Retinal pigment epithelial cell (primary cell): ENCODE measurements at regions not wholly inside any gene's neighbourhood (a gene's known extent, or its start where the extent isn't known, plus 50 kb on each side); places are given as distances from the start of the nearest gene placed in this dataset.
"Not testable (repeated sequence)": the region's sequence is repeated elsewhere in the genome, so short reads cannot be mapped to it uniquely, and the experiment has no call there.

ENCODE experiments used
- DNase-seq: peaks from one replicate; pipeline ENCODE4 v3.0.0-alpha.2; 2010; ENCODE audit warnings: low read depth
- H3K4me3 ChIP-seq: 2 replicates; pipeline ENCODE4 v1.5.1; 2011; ENCODE audit warnings: mild to moderate bottlenecking, low read length, control low read depth, moderate library complexity
- TF ChIP-seq, protein P1 (sequence below): conservative IDR thresholded peaks from 2 replicates; pipeline ENCODE4 v1.5.1; 2011; ENCODE audit warnings: low read depth, low read length, control low read depth, inconsistent platforms

DNA sequence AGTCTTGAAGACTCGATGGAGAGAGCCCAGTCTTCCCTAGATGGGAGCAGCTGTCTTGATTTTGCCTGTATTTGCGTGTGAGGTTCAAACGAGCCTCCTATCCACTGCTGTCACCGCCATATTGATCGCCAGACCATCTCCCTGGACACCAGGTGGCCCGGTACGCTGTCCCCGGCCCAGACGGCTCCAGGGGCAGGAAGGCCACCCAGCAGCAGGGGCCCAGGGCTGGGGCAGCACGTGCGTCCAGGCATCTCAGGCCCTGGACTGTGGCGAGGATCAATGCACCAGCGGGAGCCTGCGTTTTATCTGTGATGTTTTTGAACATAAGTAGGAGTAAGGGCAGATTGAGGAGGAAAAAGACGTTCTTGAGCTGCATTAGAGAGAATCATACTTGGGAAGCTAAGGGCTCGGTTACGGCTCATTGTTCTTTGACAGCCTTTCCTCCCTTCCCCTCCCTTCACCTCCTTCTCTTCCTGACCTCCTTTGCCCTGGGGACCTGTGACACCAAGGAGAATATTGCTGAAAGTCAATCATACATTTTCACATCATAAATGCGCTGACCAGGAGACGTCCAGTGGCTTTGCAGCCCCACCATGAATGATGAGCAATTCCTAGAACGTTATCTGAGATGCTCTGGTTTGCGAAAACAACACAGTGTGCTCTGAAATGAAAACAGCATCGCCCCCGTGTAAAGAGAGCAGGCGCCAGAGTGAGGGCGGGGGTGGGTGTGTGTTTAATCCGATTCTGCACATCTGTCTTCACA lies 711.2 kb upstream of the SALL3 start:
- DNase-seq = no peak
- TF ChIP-seq, protein P1, sequence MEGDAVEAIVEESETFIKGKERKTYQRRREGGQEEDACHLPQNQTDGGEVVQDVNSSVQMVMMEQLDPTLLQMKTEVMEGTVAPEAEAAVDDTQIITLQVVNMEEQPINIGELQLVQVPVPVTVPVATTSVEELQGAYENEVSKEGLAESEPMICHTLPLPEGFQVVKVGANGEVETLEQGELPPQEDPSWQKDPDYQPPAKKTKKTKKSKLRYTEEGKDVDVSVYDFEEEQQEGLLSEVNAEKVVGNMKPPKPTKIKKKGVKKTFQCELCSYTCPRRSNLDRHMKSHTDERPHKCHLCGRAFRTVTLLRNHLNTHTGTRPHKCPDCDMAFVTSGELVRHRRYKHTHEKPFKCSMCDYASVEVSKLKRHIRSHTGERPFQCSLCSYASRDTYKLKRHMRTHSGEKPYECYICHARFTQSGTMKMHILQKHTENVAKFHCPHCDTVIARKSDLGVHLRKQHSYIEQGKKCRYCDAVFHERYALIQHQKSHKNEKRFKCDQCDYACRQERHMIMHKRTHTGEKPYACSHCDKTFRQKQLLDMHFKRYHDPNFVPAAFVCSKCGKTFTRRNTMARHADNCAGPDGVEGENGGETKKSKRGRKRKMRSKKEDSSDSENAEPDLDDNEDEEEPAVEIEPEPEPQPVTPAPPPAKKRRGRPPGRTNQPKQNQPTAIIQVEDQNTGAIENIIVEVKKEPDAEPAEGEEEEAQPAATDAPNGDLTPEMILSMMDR = no peak

DNA sequence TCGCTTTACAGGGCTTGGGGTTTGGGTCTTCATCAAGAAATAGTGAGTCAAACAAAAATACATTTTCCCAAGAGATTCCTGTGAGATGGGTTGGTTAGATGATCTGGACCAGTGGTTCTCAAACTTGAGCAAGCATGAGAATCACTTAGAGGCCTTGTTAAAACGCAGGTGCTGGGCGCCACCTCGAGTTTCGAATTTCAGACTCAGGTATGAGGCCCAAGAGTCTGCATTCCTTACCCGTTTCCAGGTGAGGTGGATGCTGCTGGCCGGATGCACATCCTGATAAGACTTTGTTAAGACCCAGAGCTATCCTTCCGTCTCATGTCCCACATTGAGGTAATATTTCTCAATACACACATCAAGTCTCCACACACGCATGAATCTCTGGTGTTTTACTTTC lies 707.8 kb upstream of the SALL3 start:
- DNase-seq = no peak

More for the DNA sequence above, 711.2 kb upstream of the SALL3 start:
- H3K4me3 ChIP-seq = no peak overlapping the region

DNA sequence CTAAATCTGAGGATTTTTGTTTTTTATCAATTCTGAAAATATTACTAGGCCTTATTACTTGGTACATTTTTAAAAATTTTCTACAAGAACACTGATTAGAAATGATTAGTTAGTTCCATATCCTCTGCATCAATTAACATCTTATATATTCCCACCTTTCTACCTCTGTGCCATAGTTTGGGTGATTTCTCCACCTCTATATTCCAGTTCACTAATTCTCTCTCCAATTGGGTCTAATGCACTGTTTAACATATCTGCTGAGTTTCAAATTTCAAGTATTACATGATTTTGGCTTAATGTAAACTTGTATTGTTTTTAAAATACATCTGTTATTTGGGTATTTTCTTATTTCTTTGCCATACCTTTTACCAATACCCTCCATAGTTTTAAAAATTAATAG lies 705.7 kb upstream of the SALL3 start:
- H3K4me3 ChIP-seq = no peak overlapping the region
- DNase-seq = no peak
- TF ChIP-seq, protein P1 = no peak

More for the DNA sequence above, 707.8 kb upstream of the SALL3 start:
- H3K4me3 ChIP-seq = no peak overlapping the region
- TF ChIP-seq, protein P1 = no peak

DNA sequence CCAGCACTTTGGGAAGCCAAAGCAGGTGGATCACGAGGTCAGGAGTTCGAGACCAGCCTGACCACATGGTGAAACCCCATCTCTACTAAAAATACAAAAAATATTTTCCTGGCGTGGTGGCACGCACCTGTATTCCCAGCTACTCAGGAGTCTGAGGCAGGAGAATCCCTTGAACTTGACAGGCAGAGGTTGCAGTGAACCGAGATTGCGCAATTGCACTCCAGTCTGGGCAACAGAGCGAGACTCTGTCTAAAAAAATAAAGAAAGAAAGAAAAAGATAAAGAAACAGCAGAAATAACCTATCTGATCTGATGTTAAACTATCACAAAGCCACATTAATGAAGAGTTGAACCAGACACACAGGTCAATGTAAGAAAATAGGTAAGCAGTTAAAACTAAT lies 696.2 kb upstream of the SALL3 start:
- not testable (repeated sequence) for H3K4me3 ChIP-seq, DNase-seq

DNA sequence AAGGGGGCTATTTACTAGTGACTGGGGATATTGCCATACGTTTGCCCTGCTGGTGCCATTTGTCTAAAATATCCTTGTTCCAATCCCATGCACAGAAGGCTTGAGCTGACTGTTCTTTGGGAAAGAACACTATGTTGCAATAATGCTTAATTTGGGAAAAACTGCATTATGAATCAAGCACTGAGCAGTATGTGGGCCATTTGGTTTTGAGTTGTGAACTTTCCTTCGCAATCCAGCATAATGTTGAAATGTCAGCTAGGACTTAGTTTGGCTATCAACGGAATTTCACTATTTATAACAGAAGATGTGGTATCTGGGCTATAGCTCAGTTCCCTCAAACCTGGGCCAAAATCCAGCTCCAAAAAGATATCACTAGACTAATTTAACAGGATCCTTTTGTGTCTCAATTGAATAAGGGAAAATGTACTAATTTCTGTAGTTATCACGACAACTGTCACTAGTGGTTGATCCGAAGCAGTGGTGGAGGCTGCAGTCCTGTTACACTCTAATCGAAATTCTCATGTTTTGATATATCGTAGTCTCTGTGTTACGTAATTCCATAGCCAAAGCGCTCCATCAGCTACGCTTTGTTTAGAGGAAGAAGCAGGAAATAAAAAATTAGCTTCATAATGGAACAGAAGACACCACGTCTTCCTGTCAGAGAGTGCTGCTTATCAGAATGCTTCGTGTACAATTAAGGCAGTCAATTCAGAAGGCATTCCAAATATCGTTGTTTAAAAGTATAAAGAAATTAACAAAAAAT lies 686.8 kb upstream of the SALL3 start:
- no peak overlapping the region for H3K4me3 ChIP-seq
- TF ChIP-seq, protein P1 = no peak
- no peak for DNase-seq

DNA sequence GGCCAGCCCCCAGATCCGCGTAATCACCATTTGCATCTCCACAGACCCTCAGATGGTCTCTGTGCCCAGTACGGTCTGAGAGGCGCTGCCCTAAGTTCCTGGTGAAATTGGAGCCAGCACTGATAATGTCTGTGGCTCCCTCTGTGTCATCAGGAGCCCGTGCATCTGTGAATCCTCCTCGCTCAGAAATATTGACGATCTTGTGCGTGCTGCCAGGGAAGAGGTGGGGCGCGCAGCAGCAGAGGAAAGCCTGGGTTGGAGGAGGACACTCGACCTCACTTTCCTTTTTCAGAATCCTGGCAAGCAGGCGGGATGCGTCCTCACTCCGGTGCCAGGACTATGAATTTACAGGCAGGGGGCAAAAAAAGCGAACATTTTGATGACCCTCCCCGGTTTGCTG lies 686.1 kb upstream of the SALL3 start:
- no peak for DNase-seq
- no peak overlapping the region for H3K4me3 ChIP-seq
- TF ChIP-seq, protein P1 = no peak

DNA sequence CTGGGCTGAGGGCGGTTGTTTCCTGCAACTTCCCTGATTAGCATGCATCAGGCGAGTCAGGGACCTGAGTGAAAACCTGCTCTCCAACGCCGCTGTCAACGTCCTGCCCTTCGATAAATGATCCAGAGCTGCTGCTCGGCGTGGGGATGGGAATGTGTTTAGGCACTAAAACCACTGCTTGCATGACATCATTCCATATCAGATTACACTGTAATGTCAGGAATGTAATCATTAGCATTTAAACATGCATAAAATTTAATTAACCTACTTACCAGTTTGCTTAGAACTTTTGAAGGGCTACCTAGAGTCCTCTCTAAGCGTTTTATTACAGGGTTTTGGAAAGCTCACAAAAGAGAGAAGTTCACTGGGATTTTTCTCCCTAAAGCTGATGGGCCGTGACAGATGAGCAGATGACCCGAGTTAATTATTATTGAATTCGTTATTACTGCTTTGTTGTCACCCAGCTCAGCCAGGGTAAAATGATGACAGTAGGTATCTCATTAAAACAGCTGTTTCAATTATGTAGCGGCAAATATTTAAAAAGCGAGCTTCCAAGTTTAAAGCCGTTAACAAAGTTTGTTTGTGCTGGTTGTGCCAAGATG lies 685.6 kb upstream of the SALL3 start:
- no peak overlapping the region for H3K4me3 ChIP-seq
- DNase-seq = no peak
- TF ChIP-seq, protein P1 = no peak
